Bronchial epithelial cell (primary cell): ENCODE measurements at regions not wholly inside any gene's neighbourhood (a gene's known extent, or its start where the extent isn't known, plus 50 kb on each side); places are given as distances from the start of the nearest gene placed in this dataset.

Experiments used
- DNase-seq: peaks from one replicate; pipeline ENCODE4 v3.0.0-alpha.2; 2010; ENCODE audit warnings: low read depth
- FAIRE-seq: peaks from 2 replicates; lab custom pipeline; 2011; peaks lifted over from hg19 to GRCh38; lab: Jason Lieb, UNC
- H3K27me3 ChIP-seq: 2 replicates; pipeline ENCODE4 v1.5.1; 2011; ENCODE audit warnings: low read length; ENCODE audit not compliant: control insufficient read depth, insufficient read depth
- H3K36me3 ChIP-seq: 2 replicates; pipeline ENCODE4 v1.5.1; 2011; ENCODE audit warnings: low read length; ENCODE audit not compliant: control insufficient read depth, insufficient read depth
- H3K4me3 ChIP-seq: 2 replicates; pipeline ENCODE4 v1.5.1; 2011; ENCODE audit warnings: mild to moderate bottlenecking, low read depth, low read length, control low read depth
- CTCF ChIP-seq: IDR thresholded peaks from 2 replicates; pipeline ENCODE4 v1.5.1; 2011; ENCODE audit warnings: mild to moderate bottlenecking, moderate library complexity, low read length, control low read depth, inconsistent platforms; ENCODE audit not compliant: insufficient read depth, severe bottlenecking

- DNase-seq: peak; percentile 20
Measured at GRCh38 chr1:36576118-36576517, 93.4 kb upstream of the CSF3R start.

GRCh38 chr1:36573445-36573844 is 90.7 kb upstream of the CSF3R start:
- H3K27me3 ChIP-seq: no peaks in the 10 kb centered on the region
- no peak for FAIRE-seq

More at GRCh38 chr1:36576118-36576517, 93.4 kb upstream of the CSF3R start:
- TF ChIP-seq CTCF: peak; percentile 95
- H3K36me3 ChIP-seq: no peaks in the 10 kb centered on the region
- H3K27me3 ChIP-seq: no peaks in the 10 kb centered on the region
- no peak for FAIRE-seq
- H3K4me3 ChIP-seq: no peak overlapping the region

GRCh38 chr1:36572906-36573305 is 90.2 kb upstream of the CSF3R start:
- no peak for TF ChIP-seq CTCF
- Histone ChIP-seq H3K4me3 (no peak overlapping the region), H3K27me3 (no peaks in the 10 kb centered on the region), H3K36me3 (no peaks in the 10 kb centered on the region)
- no peak for FAIRE-seq
- no peak for DNase-seq

More at GRCh38 chr1:36573445-36573844, 90.7 kb upstream of the CSF3R start:
- no peaks in the 10 kb centered on the region for H3K36me3 ChIP-seq
- no peak for TF ChIP-seq CTCF
- no peak overlapping the region for H3K4me3 ChIP-seq
- DNase-seq: no peak

GRCh38 chr1:36572142-36572715 is 89.5 kb upstream of the CSF3R start:
- Histone ChIP-seq H3K4me3 (no peak overlapping the region), H3K36me3 (no peaks in the 10 kb centered on the region), H3K27me3 (no peaks in the 10 kb centered on the region)
- TF ChIP-seq CTCF: no peak
- FAIRE-seq: no peak
- DNase-seq: no peak

GRCh38 chr1:36571106-36571505 is 88.4 kb upstream of the CSF3R start:
- DNase-seq (no peak), FAIRE-seq (no peak)
- H3K27me3 ChIP-seq: no peaks in the 10 kb centered on the region

More at GRCh38 chr1:36571106-36571505, 88.4 kb upstream of the CSF3R start:
- Histone ChIP-seq H3K4me3 (no peak overlapping the region), H3K36me3 (no peaks in the 10 kb centered on the region)
- no peak for TF ChIP-seq CTCF
